ENCODE measurements at regions not wholly inside any gene's neighbourhood (a gene's known extent, or its start where the extent isn't known, plus 50 kb on each side); places are given as distances from the start of the nearest gene placed in this dataset.

- Histone ChIP-seq H3K27ac (ENCODE audit: control insufficient read depth, insufficient read depth, low read length) (no peak overlapping the region), H3K36me3 (ENCODE audit: control insufficient read depth in 2 of 2, extremely low read depth in 1 of 2, insufficient read depth in 2 of 2, low read length in 2 of 2) (no peaks in the 10 kb centered on the region), H3K27me3 (ENCODE audit: control insufficient read depth, extremely low read depth, insufficient read depth, low read length) (no peaks in the 10 kb centered on the region), H2AFZ (ENCODE audit: control insufficient read depth, low read length) (no peak overlapping the region), H3K4me3 (ENCODE audit: control insufficient read depth in 2 of 3, extremely low read depth in 1 of 3, insufficient read depth in 2 of 3, low read depth in 1 of 3, low read length in 3 of 3) (no peak overlapping the region), H3K4me2 (ENCODE audit: control insufficient read depth, extremely low read depth, insufficient read depth, low read depth, low read length) (no peak overlapping the region), H3K9me1 (ENCODE audit: control insufficient read depth, extremely low read depth, insufficient read depth, low read length) (no peaks in the 10 kb centered on the region), H3K79me2 (ENCODE audit: control insufficient read depth, insufficient read depth, low read length) (no peaks in the 10 kb centered on the region), H4K20me1 (ENCODE audit: control insufficient read depth, extremely low read depth, insufficient read depth, low read length) (no peaks in the 10 kb centered on the region), H3K9ac (ENCODE audit: control insufficient read depth, extremely low read depth, insufficient read depth, low read length) (no peak overlapping the region), H3K9me3 (ENCODE audit: control insufficient read depth, low read depth, low read length) (no peaks in the 10 kb centered on the region), H3K4me1 (ENCODE audit: control insufficient read depth, extremely low read depth, insufficient read depth, low read length) (no peaks in the 10 kb centered on the region)
- dilution Hi-C loops (cut with MboI; ENCODE audit: extremely low pct_ligation_motif_present, low sequenced_read_pairs), result no loop called here
- DNase-seq (ENCODE audit: low read depth, low spot score), result no peak
- no peak for FAIRE-seq
- TF ChIP-seq EZH2 (IDR thresholded peaks at IDR 0.05; ENCODE audit: low read length) (no peak), CTCF (optimal IDR thresholded peaks at IDR 0.05 in 1 of 3, IDR thresholded peaks at IDR 0.05 in 1 of 3, conservative IDR thresholded peaks at IDR 0.05 in 1 of 3; ENCODE audit: extremely low read depth in 1 of 3, insufficient read depth in 2 of 3, low read length in 3 of 3) (no peak)
These were observed 129.7 kb upstream of the FBN2 start for GRCh38 chr5:128667751-128668150.

GRCh38 chr5:128668921-128669320, 130.9 kb upstream of the FBN2 start:
- Histone ChIP-seq H3K27me3 (ENCODE audit: control insufficient read depth, extremely low read depth, insufficient read depth, low read length) (no peaks in the 10 kb centered on the region), H2AFZ (ENCODE audit: control insufficient read depth, low read length) (no peak overlapping the region), H3K9me3 (ENCODE audit: control insufficient read depth, low read depth, low read length) (no peaks in the 10 kb centered on the region), H3K36me3 (ENCODE audit: control insufficient read depth in 2 of 2, extremely low read depth in 1 of 2, insufficient read depth in 2 of 2, low read length in 2 of 2) (no peaks in the 10 kb centered on the region), H3K9me1 (ENCODE audit: control insufficient read depth, extremely low read depth, insufficient read depth, low read length) (no peaks in the 10 kb centered on the region), H3K4me3 (ENCODE audit: control insufficient read depth in 2 of 3, extremely low read depth in 1 of 3, insufficient read depth in 2 of 3, low read depth in 1 of 3, low read length in 3 of 3) (no peak overlapping the region), H3K4me1 (ENCODE audit: control insufficient read depth, extremely low read depth, insufficient read depth, low read length) (no peaks in the 10 kb centered on the region), H3K9ac (ENCODE audit: control insufficient read depth, extremely low read depth, insufficient read depth, low read length) (no peak overlapping the region), H3K4me2 (ENCODE audit: control insufficient read depth, extremely low read depth, insufficient read depth, low read depth, low read length) (no peak overlapping the region), H3K79me2 (ENCODE audit: control insufficient read depth, insufficient read depth, low read length) (no peaks in the 10 kb centered on the region), H4K20me1 (ENCODE audit: control insufficient read depth, extremely low read depth, insufficient read depth, low read length) (no peaks in the 10 kb centered on the region), H3K27ac (ENCODE audit: control insufficient read depth, insufficient read depth, low read length) (no peak overlapping the region)
- dilution Hi-C loops (cut with MboI; ENCODE audit: extremely low pct_ligation_motif_present, low sequenced_read_pairs), result no loop called here
- DNase-seq (ENCODE audit: low read depth, low spot score), result no peak
- TF ChIP-seq EZH2 (IDR thresholded peaks at IDR 0.05; ENCODE audit: low read length) (no peak), CTCF (optimal IDR thresholded peaks at IDR 0.05 in 1 of 3, IDR thresholded peaks at IDR 0.05 in 1 of 3, conservative IDR thresholded peaks at IDR 0.05 in 1 of 3; ENCODE audit: extremely low read depth in 1 of 3, insufficient read depth in 2 of 3, low read length in 3 of 3) (no peak)
- no peak for FAIRE-seq
